Cardiac fibroblast (primary cell): ENCODE measurements at regions not wholly inside any gene's neighbourhood (a gene's known extent, or its start where the extent isn't known, plus 50 kb on each side); places are given as distances from the start of the nearest gene placed in this dataset.
A peak's percentile ranks its signal among the peaks of the same experiment; 100 is the strongest.

Source experiments
- DNase-seq, 2 donors: peaks; one replicate each; pipeline versions ENCODE4 v3.0.0 to v3.0.0-alpha.2; 2010; ENCODE audit warnings: low read depth in 2 of 2
- H3K4me3 ChIP-seq, 2 donors: replicated peaks in 1 of 2; 1 replicate in 1 of 2; 2 replicates in 1 of 2; pipeline ENCODE4 v1.5.1; 2011; ENCODE audit warnings: low read depth in 2 of 2, low read length in 2 of 2, mild to moderate bottlenecking in 2 of 2, moderate library complexity in 1 of 2
- CTCF ChIP-seq: IDR thresholded peaks from one replicate; pipeline ENCODE4 v1.5.1; 2011; ENCODE audit warnings: low read depth, mild to moderate bottlenecking, low read length, inconsistent platforms

DNA sequence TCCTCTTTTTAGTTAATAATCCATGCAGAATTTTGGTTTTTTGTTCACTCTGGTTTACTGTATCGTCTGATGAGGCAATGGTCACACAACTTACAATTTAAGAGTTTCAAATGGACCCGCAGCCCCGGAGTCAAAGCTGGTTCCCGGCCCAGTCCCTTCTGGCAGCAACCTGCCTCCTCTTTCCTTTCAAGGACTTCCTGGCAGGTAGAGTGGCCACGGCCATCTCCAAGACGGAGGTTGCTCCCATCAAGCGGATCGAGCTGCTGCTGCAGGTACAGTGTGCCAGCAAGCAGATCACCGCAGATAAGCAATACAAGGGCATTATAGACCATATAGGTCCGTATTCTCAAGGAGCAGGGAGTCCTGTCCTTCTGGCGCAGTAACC is 218.2 kb downstream of the GJA1 start:
- TF ChIP-seq CTCF, result no peak
- no peak overlapping the region for H3K4me3 ChIP-seq
- DNase-seq, result no peak

DNA sequence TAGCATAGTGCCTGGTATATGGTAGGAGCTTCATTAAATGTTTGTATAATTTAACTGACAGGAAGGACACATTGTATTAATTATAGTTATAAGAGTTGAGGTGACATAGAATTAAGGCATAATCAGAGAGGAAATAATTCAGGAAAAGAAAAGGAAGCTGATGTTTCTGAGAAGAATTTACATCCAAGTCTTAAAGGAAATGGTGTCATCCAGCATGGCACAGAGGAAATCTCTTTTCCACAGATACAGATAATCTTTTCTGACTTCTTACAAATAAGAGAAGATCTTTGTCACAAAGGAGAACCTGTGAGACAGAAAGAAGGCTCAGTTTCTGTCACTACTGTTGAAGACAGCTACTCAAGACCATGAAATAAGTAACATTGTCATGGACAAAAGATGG is 222.5 kb downstream of the GJA1 start:
- H3K4me3 ChIP-seq, result no peak overlapping the region
- DNase-seq, result no peak
- no peak for TF ChIP-seq CTCF

- no peak for TF ChIP-seq CTCF
- H3K4me3 ChIP-seq, result no peak overlapping the region
- DNase-seq, result no peak
Measured at GRCh38 chr6:121660277-121660676, 224.8 kb downstream of the GJA1 start.

DNA sequence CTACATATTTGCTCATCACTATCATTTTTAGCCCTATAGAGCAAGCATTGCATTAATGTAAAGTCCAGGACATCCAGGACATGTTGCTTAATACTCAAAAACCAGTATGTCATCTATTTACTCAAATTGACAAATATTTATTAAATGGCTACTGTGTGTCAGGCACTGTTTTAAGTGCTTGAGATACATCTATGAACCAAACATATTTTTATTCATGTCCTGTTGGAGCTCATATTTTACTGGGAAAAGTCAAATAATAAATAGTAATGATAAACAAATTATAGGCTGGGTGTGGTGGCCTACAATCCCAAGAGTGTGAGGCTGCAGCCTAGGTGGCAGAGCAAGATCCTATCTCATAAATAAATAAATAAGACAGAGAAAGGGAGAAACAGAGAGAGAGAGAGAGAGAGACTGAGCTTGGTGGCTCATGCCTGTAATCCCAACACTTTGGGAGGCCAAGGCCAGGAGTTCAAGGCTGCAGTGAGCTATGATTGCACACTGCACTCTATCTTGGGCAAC is 227.9 kb downstream of the GJA1 start:
- TF ChIP-seq CTCF, result no peak
- DNase-seq, result no peak
- H3K4me3 ChIP-seq, result no peak overlapping the region

- no peak for TF ChIP-seq CTCF
- no peak overlapping the region for H3K4me3 ChIP-seq
- DNase-seq, result peak in 1 of 2 donors; percentile 28
Measured at GRCh38 chr6:121664158-121664557, 228.7 kb downstream of the GJA1 start.

DNA sequence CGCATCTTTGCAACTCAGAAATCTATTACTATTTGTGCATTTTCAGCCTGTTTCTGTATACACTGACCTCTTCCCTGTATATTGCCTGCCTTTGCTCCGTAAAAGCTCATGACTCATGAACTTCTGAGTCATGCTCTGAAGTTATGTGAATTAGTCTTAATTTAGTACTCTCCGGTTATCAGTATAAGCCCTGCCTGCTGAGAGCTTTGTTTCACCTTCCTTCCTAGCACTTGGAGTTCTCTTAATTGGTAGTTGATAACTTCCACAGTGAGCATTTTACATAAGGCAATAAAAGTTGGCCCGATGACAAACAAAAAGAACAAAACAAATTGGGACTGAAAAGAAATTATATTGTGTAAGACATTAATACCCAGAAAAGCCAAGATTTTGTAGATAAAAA is 231.4 kb downstream of the GJA1 start:
- peak; percentile 81 to 85 for DNase-seq
- TF ChIP-seq CTCF, result no peak

DNA sequence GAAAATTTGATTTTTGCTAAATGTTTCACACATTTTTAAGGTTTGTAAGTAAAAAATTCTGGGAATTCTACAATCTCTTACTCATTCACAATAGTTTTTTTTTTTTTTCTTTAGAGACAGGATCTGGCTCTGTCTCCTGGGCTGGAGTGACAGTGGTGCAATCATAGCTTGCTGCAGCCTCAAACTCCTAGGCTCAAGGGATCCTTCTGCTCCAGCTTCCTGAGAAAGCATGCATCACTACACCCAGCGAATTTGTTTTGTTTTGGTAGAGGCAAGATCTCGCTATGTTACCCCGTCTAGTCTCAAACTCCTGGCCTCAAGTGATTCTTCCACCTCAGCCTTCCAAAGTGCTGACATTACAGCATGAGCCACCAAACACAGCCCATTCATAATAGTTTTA is 232.8 kb downstream of the GJA1 start:
- no peak for TF ChIP-seq CTCF
- no peak overlapping the region for H3K4me3 ChIP-seq
- peak; percentile 57 to 65 for DNase-seq

More for the DNA sequence above, 231.4 kb downstream of the GJA1 start:
- H3K4me3 ChIP-seq, result no peak overlapping the region
